Endothelial cell of hepatic sinusoid (primary cell): ENCODE measurements at regions not wholly inside any gene's neighbourhood (a gene's known extent, or its start where the extent isn't known, plus 50 kb on each side); places are given as distances from the start of the nearest gene placed in this dataset.
"Not testable (repeated sequence)": the region's sequence is repeated elsewhere in the genome, so short reads cannot be mapped to it uniquely, and the experiment has no call there.

ENCODE experiments used
- in situ Hi-C: cut with HindIII; loops from 2 replicates; pipeline ENCODE4 v1.10.0; 2017; ENCODE audit warnings: low sequenced_read_pairs

DNA sequence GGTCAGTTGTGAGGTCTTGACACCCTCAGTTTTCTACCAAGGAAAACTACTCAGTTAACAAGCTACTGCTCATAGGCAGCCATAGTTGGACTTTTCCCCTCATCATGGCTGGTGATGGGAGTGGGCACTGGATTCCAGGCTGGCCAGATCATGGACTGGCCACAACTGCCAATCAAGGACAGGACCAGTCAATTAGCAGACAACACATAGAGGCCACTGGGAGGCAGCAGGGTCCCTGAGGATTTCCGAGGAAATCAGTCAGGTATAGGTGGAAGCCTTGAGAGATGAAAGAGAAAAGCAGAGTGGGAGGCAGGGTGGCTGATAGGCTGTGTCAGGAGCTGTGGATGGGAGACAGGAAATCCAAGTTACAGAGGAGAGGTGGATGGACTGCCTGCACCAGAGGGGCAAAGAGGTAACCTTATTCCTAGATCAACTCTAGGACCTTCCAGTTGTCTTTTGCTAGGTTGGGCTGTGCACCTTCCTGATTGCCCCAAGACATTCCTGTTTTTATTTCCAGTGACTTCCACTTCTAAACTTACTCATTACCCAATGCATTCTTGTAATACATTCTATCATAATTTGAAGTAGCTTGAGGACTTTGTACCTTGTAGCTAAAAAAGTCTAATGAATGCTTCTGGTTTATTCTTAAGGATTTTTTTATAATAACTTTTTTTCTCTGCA, 361.8 kb downstream of the KCNRG start:
- in situ Hi-C loops: no loop called here

- in situ Hi-C loops: no loop called here
These were observed 362.6 kb downstream of the KCNRG start for GRCh38 chr13:50377726-50378270.

DNA sequence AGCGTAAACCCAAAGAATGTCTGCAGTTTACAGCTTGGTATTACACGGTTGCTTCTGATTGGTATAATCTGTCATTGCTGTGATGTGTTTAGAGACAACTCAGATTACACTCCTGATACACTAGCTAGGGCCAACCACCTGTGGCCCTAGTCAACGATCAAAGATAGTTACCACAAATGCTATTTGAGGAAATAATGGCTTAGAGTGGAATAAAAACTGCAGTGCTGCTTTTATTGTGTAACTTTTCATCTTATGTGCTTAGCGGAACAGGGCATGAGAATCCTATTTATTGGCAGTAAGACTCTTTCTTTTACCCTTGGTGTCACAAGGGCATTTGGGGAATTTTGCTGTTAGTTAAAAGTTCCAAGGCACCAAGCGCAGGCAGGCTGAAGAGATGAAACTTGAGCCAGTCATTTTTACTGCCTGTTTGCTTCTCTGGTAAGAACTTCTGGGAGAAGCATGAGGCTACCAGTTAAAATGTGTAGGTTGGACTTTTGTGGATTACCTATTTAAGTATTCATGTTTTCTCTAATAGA, 363.3 kb downstream of the KCNRG start:
- in situ Hi-C loops: no loop called here

- in situ Hi-C loops: no loop called here
These were observed 364.3 kb downstream of the KCNRG start for GRCh38 chr13:50379584-50379983.

- in situ Hi-C loops: no loop called here
These were observed 365.7 kb downstream of the KCNRG start for GRCh38 chr13:50380905-50381304.

DNA sequence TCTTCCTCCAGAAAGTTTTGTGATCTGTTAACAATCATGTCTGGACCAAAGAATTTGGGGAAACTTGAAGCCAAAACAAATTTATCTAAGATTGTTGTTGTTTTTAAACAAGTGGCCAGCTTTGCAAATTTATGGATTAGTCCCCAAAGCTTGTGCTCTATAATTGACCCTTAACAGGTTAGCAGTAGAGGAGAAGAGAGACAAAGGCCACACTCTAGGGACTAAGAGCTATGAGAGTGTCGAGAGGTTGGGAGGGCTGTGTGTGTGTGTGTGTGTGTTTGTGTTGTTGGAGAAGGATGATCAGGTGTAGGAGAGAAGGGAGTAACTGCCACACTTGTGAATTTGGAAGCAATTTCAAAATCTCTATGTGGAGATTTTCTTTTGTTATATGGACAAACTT, 367.3 kb downstream of the KCNRG start:
- in situ Hi-C loops: no loop called here

GRCh38 chr13:50382951-50383350, 367.7 kb downstream of the KCNRG start:
- in situ Hi-C loops: no loop called here

- in situ Hi-C loops: no loop called here
These were observed 369.5 kb downstream of the KCNRG start for GRCh38 chr13:50384724-50385123.

GRCh38 chr13:50386541-50387050, 371.4 kb downstream of the KCNRG start:
- in situ Hi-C loops: no loop called here

GRCh38 chr13:50387051-50387581, 371.9 kb downstream of the KCNRG start:
- in situ Hi-C loops: no loop called here

DNA sequence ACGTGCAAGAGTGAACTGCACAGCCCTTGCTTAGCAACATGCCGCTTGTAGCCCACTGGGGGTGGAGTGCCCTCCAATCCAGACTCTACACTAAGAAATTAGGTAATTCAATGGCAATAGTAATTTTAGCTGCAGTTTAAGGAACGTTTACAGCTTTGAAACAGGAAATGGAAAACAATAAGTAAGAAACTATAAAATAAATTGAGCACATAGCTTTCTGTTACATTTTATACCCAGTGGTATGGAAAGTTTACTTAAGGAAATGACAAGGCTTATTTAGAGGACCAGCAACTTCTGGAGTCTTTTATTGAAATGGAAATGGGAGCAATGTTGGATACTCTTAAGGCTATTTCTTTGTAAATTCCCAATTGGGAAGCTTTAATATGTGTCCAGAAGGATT, 373.2 kb downstream of the KCNRG start:
- in situ Hi-C loops: no loop called here

- in situ Hi-C loops: no loop called here
These were observed 374.5 kb downstream of the KCNRG start for GRCh38 chr13:50389726-50390125.

DNA sequence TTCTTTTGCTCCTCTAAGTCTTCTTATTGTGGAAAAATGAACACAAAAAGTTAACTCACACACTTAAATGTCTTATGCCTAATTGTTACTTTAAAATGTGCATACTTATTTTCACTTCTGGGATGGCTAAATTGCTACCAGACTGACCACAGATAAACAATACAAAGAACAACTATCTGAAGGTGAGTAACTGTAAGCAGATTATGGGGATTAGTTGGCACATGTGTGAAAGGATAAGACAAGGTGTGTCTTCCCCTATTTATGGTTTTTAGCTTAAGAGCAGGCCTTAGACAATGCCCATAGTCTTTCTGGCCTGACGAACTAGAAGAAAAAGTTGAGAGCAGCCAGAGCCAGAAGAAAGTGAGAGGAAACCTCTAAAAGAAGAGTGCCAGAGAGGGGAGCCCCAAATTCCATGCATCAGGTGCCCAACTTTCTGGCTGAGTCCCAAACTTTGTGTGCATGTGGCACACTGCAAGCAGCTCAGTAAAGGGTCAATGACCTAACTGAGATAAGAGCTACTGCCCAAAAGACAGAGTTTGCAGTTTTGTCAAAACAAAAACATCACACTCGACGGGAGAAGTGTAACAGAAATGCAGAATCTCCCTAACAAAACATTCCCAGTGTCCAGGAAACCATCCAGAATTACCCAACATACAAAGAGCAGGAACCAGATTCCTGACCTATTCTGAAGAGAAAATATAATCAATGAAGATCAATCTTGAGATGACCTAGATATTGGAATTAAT, 375.4 kb downstream of the KCNRG start:
- in situ Hi-C loops: no loop called here

GRCh38 chr13:50392977-50393376, 377.7 kb downstream of the KCNRG start:
- in situ Hi-C loops: no loop called here

DNA sequence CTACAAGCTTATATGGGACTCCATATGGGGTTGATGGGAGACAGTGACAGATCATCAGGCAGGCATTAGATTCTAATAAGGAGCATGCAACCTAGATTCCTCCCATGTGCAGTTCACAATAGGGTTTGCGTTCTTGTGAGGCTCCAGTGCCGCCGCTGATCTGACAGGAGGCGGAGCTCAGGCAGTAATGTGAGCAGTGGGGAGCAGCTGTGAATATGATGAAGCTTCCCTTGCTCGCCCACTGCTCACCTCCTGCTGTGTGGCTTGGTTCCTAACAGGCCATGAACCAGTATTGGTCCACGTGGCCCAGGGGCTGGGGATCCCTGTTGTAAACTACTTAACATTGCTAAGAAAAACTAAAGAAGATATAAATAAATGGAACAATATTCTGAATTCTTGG, 378.4 kb downstream of the KCNRG start:
- in situ Hi-C loops: no loop called here

DNA sequence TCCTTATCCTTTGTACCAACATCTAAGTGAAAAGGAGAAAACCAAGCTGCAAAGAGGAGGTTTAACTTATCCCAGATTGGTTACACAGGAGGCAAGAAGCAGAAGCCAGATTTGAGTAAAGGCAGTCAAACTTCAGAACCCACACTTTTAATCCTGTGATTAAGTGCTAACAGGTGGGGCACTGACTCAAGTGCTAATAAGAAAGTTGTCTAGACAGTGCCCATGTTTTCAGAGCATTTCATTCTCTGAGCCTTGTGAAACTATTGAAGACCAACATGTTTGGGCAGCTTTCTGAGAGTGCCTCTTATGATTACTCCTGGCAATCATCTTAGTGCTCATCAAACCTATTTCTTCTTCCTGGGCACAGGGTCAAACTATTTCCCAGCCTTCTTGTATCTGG, 380.8 kb downstream of the KCNRG start:
- in situ Hi-C loops: no loop called here

DNA sequence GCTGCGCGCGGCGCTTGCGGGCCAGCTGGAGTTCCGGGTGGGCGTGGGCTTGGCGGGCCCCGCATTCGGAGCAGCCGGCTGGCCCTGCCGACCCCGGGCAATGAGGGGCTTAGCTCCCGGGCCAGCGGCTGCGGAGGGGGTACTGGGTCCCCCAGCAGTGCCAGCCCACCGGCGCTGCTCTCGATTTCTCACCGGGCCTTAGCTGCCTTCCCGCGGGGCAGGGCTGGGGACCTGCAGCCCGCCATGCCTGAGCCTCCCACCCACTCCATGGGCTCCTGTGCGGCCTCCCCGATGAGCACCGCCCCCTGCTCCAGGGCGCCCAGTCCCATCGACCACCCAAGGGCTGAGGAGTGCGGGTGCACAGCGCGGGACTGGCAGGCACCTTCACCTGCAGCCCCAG, 381.4 kb downstream of the KCNRG start:
- in situ Hi-C loops: not testable (repeated sequence)

- in situ Hi-C loops: no loop called here
These were observed 384.9 kb downstream of the KCNRG start for GRCh38 chr13:50400035-50400726.

DNA sequence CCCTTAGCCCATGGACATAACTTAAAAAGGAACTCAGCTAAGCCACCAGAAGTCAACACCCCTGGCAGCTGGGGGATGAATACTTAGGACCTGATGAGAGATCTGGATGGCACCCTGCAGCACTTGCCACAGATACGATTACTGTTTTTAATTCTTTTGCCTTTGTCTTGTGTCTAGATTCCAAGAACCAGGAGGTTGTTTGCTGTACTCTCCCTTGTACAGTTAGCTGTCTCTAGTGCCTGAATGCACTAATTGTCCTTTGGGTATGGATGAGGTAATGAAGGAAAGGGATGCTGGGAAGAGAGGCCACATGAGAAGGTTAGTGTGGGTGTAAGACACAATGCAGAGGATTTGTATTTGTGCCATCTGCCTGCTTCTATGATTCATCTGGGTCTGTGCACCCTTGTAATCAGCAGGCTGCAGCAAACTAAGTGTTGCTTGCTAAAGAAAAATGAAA, 385.8 kb downstream of the KCNRG start:
- in situ Hi-C loops: no loop called here

DNA sequence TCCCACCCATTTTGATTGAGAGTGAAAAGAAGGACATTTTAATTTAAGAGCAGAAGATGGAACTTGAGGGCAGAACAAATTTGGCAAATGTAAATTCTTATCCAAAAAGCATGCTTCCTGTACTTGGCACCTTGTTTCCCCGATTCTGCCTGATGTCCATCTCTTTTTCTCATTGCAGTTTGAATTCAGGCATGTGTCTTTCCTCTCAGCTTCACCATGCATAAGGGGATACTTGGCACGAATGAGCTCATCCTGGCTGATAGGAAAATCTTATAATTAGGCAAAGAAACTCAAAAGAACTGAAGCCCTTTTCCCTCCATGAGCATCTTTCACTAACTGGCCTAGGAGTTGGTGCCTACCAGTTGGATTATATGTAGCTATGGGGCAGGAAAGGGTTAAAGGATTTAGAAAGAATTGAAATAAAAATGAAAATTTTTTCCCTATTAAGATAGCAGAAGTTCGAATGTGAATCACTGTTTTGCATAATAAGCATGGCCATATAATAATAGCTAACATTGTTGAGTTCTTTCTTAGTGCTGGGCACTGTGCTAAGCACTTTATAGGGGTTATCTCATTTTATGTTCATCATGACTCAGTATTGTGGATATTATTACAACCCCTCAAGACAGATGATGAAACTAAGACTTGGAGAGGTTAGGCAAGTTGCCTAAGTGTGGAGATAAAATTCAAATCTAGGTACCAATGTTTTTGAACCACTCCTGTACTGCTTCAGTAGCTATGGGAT, 386.6 kb downstream of the KCNRG start:
- in situ Hi-C loops: no loop called here
